ENCODE measurements at regions not wholly inside any gene's neighbourhood (a gene's known extent, or its start where the extent isn't known, plus 50 kb on each side); places are given as distances from the start of the nearest gene placed in this dataset.
"Not testable (repeated sequence)": the region's sequence is repeated elsewhere in the genome, so short reads cannot be mapped to it uniquely, and the experiment has no call there.

- no peak for DNase-seq (ENCODE audit: low read depth)
These were observed 60.8 kb downstream of the COPRS start for GRCh38 chr17:31798205-31798724.

- DNase-seq (ENCODE audit: low read depth) = not testable (repeated sequence)
These were observed 63.1 kb downstream of the COPRS start for GRCh38 chr17:31795941-31796340.

- no peak for DNase-seq (ENCODE audit: low read depth)
These were observed 64.9 kb downstream of the COPRS start for GRCh38 chr17:31794111-31794510.

GRCh38 chr17:31793634-31794033 lies 65.4 kb downstream of the COPRS start:
- not testable (repeated sequence) for DNase-seq (ENCODE audit: low read depth)

- DNase-seq (ENCODE audit: low read depth) = no peak
These were observed 66.9 kb downstream of the COPRS start for GRCh38 chr17:31792007-31792585.

DNA sequence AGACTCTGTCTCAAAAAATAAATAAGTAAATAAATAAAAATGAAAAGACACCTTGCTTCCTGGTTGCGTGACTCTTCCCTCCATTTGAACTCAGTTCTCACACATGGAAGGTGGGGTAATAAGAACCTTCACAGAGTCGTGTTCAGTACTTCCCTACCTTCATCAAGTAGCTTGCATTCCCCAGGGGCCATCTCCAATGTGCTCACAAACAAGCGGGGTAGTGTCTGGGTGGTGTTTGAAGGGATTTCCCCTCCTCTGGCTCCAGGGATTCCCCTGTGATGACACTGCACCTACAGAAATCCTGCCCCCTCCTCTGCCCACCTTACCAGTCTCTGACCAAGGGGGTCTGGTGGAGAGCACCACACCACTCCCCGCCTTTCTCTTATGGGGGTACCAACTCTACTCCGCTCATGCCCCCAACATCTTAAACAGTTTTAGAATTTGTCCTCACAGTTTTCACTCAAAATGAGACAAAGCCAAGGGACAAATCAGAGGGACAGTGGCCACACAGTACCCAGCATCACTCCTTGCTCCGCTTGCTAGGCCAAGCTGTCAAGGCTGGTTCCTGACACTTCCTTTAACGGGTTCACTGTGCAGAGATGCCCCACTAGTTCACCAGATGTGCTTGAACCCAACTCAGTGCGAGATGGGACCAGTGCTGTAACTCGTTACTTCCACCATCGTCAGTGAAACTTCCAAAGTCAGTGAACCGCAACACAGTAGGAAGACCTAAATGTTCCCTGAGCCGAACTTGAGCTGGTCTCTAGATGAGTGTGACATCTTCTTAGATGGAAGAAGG lies 69.1 kb downstream of the COPRS start:
- DNase-seq (ENCODE audit: low read depth) = no peak

DNA sequence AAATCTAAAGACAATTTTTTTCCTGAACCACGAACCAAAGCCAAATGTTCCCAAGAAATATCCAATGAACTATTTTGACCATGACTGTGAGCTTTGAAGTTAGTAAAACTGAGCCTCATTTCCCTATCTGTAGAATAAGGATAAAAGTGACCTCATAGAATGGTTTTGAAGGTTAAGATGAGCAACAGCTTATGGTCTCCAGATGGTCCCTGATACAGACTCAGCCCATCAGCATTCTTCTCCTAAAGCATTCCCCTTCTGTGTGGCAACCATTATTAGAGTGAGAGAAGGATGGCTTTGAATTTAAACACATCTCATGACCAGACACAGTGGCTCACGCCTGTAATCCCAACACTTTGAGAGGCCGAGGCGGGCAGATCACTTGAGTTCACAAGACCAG lies 70.1 kb downstream of the COPRS start:
- DNase-seq (ENCODE audit: low read depth) = no peak

DNA sequence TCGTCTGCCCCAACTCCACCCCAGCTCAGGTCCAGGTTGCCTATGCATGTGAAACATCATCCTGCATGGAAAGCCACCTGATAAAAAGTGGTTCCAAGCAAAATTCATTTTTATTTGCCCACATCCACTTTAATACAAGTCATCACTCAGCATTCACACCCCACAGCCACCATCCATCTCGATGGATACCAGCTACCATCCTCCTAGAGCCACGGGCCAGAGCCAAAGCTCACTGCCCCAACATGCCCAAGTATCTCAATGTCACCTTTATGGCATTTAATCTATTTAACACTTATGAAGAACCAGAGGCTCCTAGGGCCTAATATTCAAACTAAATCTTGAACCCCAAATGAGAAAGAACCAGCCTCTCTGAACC lies 70.5 kb downstream of the COPRS start:
- no peak for DNase-seq (ENCODE audit: low read depth)

- DNase-seq (ENCODE audit: low read depth) = no peak
These were observed 71.0 kb downstream of the COPRS start for GRCh38 chr17:31787857-31788570.

DNA sequence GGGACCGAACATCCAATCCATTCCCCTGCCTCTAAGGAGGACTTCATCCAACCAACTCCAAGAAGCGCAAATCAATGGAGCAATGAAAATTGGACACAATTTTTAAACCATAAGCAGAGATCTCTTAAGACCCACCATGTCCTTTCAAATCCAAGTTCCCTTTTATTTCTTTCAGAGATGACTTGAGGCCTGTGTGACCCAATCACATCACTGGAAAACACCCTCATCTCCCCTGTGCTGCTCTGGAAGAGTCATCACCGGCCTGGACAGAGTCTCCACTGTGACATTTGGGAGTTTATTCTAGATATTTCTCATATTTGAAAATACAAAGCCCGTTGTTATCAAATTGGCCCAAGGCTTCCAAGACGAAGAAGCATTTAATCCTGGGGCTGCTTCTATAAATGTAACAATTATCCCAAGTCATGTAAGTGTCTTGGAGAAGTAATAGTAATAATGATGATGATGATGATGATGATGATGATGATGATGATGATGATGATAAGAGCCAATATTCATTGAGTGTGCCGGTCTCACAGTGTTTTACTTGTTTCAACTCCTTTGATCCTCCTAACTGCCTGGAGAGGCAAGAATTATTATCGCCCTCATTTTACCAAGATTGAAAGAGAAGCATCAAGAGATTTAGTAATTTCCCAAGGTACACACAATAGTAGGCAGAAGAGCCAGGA lies 72.1 kb downstream of the COPRS start:
- DNase-seq (ENCODE audit: low read depth) = no peak

DNA sequence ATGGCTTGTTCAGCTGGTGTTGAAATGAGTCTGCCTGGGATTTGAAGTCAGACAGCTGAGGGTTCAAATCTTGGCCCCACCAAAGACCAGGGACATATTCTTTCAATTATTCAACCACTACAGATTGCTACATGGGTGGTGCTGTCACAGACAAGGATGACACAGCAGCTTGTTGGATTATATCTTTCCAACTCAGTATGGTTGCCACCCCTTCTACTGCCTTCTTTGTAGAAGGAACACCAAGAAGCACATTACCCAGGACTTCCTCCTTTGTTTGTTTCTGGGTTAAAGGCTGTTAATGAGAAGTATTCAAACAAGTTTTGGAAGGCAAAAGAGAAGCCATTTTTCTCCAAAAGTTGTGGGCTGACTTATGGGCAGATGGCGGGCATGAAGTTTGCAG lies 78.6 kb downstream of the COPRS start:
- DNase-seq (ENCODE audit: low read depth) = no peak

DNA sequence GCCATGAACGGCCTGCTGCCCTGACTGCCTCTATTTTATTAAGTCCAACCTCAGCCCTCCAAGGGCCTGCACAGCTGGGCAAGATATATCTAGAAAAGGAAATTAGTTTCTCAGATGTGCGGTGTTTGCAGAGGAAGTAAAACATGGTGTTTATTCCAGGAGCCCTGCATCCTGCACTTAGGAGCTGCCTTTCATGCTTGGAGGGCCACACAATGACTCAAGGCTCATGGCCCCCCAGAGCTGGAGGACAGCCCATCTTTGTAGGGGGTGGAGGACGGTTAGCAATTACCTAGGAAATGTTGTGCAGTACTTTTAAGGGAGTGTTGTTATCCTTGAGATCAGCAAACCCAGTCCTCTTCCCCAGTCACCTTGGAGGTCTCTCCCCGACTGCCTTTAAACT lies 80.5 kb downstream of the COPRS start:
- no peak for DNase-seq (ENCODE audit: low read depth)

DNA sequence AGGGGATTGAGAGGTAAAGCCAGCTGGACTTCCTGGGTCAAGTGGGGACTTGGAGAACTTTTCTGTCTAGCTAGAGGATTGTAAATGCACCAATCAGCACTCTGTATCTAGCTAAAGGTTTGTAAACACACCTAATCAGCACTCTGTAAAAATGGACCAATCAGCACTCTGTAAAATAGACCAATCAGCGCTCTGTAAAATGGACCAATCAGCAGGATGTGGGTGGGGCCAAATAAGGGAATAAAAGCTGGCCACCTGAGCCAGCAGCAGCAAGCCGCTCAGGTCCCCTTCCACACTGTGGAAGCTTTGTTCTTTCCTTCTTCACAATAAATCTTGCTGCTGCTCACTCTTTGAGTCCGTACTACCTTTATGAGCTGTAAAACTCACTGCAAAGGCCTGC lies 87.7 kb downstream of the COPRS start:
- not testable (repeated sequence) for DNase-seq (ENCODE audit: low read depth)

GRCh38 chr17:31770501-31770900 lies 88.5 kb downstream of the COPRS start:
- DNase-seq (ENCODE audit: low read depth) = not testable (repeated sequence)

DNA sequence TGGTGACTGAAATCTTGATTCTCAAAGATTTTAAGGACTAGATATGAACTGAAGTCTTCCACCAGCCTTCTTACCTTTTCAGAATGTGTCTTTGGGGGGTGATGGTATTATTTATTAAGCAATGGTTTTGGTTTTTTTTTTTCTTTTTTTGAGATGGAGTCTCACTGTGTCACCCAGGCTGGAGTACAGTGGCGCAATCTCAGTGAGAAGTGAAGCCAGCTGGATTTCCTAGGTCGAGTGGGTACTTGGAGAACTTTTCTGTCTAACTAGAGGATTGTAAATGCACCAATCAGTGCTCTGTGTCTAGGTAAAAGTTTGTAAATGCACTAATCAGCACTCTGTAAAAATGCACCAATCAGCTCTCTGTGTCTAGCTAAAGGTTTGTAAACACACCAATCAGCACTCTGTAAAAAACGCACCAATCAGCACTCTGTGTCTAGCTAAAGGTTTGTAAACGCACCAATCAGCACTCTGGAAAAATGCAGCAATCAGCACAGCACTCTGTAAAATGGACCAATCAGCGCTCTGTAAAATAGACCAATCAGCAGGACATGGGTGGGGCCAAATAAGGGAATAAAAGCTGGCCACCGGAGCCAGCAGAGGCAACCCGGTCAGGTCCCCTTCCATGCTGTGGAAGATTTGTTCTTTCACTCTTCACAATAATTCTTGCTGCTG lies 97.1 kb downstream of the COPRS start:
- not testable (repeated sequence) for DNase-seq (ENCODE audit: low read depth)

GRCh38 chr17:31758646-31759045 lies 100.4 kb downstream of the COPRS start:
- no peak for DNase-seq (ENCODE audit: low read depth)

DNA sequence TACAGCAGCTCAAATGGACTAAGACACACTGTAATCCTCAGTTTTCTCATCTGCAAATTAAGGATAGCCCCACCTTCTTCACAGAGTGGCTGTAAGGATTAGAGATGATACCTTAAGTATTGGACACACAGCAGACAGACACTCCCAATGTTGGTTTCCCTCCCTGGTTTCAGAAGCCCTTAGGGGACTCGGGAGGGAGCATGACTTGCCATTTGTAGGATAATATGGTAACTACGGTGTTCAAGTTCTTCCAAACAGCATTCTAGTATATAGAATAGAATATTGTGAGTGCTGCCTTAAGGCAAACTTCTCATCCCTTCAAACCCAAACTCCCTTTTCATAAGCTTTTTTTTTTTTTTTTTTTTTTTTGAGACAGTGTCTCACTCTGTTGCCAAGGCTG lies 101.9 kb downstream of the COPRS start:
- DNase-seq (ENCODE audit: low read depth) = no peak

DNA sequence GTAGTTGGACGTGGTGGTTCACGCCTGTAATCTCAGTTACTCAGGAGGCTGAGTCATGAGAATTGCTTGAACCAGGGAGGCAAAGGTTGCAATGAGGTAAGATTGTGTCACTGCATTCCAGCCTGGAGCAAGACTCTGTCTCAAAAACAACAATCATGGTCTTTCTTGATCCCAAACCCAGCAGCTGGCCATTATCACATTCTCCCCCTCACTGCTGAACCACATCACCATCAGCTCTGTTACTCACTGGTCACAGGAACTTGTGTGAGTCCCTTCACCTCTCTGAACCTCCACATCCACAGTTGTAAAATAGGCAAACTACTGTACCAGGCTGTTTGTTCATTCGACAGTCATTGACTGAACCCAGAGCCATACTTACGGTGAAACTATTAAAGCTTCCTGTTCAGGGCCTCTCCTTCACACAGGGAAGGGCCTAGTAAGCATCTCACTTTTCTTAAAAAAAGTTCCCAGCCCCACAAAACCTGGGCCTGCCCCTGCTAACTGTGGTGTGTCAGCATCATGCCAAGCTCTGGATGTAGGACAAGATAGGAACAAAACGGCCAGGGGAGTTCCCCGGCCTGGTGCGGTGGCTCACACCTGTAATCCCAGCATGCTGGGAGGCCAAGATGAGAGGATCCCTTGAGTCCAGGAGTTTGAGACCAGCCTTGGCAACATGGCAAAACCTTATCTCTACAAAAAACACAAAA lies 104.7 kb downstream of the COPRS start:
- DNase-seq (ENCODE audit: low read depth) = no peak

- no peak for DNase-seq (ENCODE audit: low read depth)
These were observed 106.0 kb downstream of the COPRS start for GRCh38 chr17:31753011-31753410.

GRCh38 chr17:31752584-31752983 lies 106.5 kb downstream of the COPRS start:
- no peak for DNase-seq (ENCODE audit: low read depth)

GRCh38 chr17:31750578-31750977 lies 108.5 kb downstream of the COPRS start:
- DNase-seq (ENCODE audit: low read depth) = no peak

All from stimulated activated CD8-positive, alpha-beta memory T cell treated with anti-CD3 and anti-CD28 coated beads, Interleukin-4, amount 100 ng/mL, for 24 hours (primary cell).